ENCODE measurements at regions not wholly inside any gene's neighbourhood (a gene's known extent, or its start where the extent isn't known, plus 50 kb on each side); places are given as distances from the start of the nearest gene placed in this dataset.

DNA sequence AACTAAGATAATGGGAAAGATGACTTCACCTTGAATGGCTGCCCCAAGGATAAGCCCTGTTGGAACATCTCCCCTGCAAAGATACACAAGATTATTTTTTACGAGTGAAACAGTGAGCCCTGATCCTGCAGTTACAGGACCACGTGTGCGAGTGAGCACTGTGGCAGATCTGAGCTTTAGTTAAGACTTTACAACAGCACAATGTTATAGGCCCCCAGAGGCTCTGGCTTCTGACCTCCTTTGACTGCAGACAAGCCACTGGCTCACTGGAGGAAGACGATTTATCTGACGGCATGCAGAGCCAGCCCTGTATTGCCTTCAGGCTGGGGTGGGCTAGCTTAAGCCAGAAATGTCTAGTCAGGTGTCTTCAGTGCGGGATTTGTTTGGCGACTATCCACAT is 174.4 kb downstream of the ARRDC4 start:
- Histone ChIP-seq H3K4me3 (no peak overlapping the region), H3K36me3 (no peaks in the 10 kb centered on the region), H3K4me2 (no peak overlapping the region), H4K20me1 (no peaks in the 10 kb centered on the region), H3K9me3 (peaks cover 21% of the 10 kb centered on the region; the same call in 1 of the 2 replicates), H3K27me3 (no peaks in the 10 kb centered on the region), H3K4me1 (no peaks in the 10 kb centered on the region; the same call in 1 of the 2 replicates), H3K9ac (no peak overlapping the region), H3K27ac (no peak overlapping the region)
- TF ChIP-seq Cebpa-rat (IDR thresholded peaks at IDR 0.05): no peak

- no peak overlapping the region for H3K4me2 ChIP-seq
Observed at GRCh38 chr15:98138910-98139309, 178.4 kb downstream of the ARRDC4 start.

GRCh38 chr15:98139337-98139736 is 178.8 kb downstream of the ARRDC4 start:
- no peaks in the 10 kb centered on the region for H4K20me1 ChIP-seq
- no peak overlapping the region for H3K4me2 ChIP-seq
- H3K4me1 ChIP-seq: peaks cover 17% of the 10 kb centered on the region
- H3K9me3 ChIP-seq: peaks cover 7% of the 10 kb centered on the region; the same call in 1 of the 2 replicates
- H3K4me3 ChIP-seq: no peak overlapping the region
- H3K27me3 ChIP-seq: no peaks in the 10 kb centered on the region
- no peak for TF ChIP-seq Cebpa-rat (IDR thresholded peaks at IDR 0.05)
- no peaks in the 10 kb centered on the region for H3K36me3 ChIP-seq
- H3K27ac ChIP-seq: no peak overlapping the region
- H3K9ac ChIP-seq: no peak overlapping the region

More at GRCh38 chr15:98138910-98139309, 178.4 kb downstream of the ARRDC4 start:
- no peak for TF ChIP-seq Cebpa-rat (IDR thresholded peaks at IDR 0.05)
- Histone ChIP-seq H3K9ac (no peak overlapping the region), H4K20me1 (no peaks in the 10 kb centered on the region), H3K27ac (no peak overlapping the region), H3K4me3 (no peak overlapping the region), H3K4me1 (peaks cover 13% of the 10 kb centered on the region), H3K9me3 (peaks cover 8% of the 10 kb centered on the region; the same call in 1 of the 2 replicates), H3K36me3 (no peaks in the 10 kb centered on the region), H3K27me3 (no peaks in the 10 kb centered on the region)

DNA sequence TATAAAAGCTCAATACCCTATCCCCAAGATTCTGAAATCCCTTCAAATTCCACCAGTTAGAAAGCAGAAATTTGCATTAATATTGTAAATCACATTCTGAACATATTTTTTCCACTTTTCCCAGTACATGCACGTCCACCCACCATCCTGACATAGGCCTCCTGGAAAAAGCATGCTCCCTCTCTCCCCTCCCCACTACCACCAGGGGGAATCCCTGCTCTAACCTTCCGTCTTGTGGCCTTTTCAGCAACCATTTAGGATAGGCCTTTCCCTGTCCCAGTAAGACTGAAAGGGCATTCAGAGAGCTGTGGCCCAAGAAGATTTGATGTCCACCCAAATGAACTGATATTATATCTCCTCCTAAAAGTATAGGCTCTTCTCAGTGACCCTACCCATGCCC is 182.1 kb downstream of the ARRDC4 start:
- Histone ChIP-seq H3K36me3 (no peaks in the 10 kb centered on the region), H4K20me1 (no peaks in the 10 kb centered on the region), H3K27me3 (no peaks in the 10 kb centered on the region), H3K27ac (no peak overlapping the region), H3K9me3 (peaks cover 8% of the 10 kb centered on the region; the same call in 1 of the 2 replicates), H3K9ac (no peak overlapping the region), H3K4me3 (no peak overlapping the region), H3K4me2 (no peak overlapping the region; the same call in 1 of the 2 replicates), H3K4me1 (peaks cover 50% of the 10 kb centered on the region)
- TF ChIP-seq Cebpa-rat (IDR thresholded peaks at IDR 0.05): no peak

GRCh38 chr15:98143116-98143515 is 182.6 kb downstream of the ARRDC4 start:
- Histone ChIP-seq H3K9ac (0 out of 2 replicates have a peak overlapping the region, but pooled peaks have one; percentile 44), H3K4me1 (peaks cover 55% of the 10 kb centered on the region), H3K9me3 (peaks cover 8% of the 10 kb centered on the region; the same call in 1 of the 2 replicates), H3K27me3 (no peaks in the 10 kb centered on the region), H3K4me3 (no peak overlapping the region), H3K4me2 (peak overlapping the region; percentile 84), H4K20me1 (no peaks in the 10 kb centered on the region), H3K36me3 (no peaks in the 10 kb centered on the region), H3K27ac (peak overlapping the region; percentile 99)
- no peak for TF ChIP-seq Cebpa-rat (IDR thresholded peaks at IDR 0.05)

DNA sequence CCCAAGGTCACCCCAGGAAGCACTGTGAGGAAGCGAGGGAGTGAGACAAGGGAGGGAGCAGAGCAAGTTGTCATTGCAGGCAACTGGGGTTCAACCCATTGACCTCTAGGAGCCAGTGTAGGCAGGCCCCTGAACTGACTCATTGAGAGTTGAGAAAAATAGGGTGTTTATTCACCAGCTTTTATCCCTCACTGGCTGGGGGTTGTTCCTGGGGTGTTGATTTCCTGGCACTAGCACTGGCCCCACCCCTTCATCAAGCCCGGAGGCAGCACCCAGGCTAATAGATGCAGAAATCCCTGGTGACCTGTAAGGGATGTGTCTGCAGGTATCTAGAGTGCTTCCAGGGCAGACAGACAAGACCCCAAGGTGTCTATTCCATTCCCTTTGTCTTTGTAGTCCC is 183.9 kb downstream of the ARRDC4 start:
- Histone ChIP-seq H4K20me1 (no peaks in the 10 kb centered on the region), H3K4me3 (peak overlapping the region; percentile 3; the same call in 1 of the 2 replicates), H3K9ac (no peak overlapping the region), H3K4me1 (peaks cover 68% of the 10 kb centered on the region), H3K27me3 (no peaks in the 10 kb centered on the region), H3K4me2 (peak overlapping the region; percentile 84), H3K9me3 (peaks cover 8% of the 10 kb centered on the region; the same call in 1 of the 2 replicates), H3K36me3 (no peaks in the 10 kb centered on the region), H3K27ac (peak overlapping the region; percentile 99)
- TF ChIP-seq Cebpa-rat (IDR thresholded peaks at IDR 0.05): no peak

DNA sequence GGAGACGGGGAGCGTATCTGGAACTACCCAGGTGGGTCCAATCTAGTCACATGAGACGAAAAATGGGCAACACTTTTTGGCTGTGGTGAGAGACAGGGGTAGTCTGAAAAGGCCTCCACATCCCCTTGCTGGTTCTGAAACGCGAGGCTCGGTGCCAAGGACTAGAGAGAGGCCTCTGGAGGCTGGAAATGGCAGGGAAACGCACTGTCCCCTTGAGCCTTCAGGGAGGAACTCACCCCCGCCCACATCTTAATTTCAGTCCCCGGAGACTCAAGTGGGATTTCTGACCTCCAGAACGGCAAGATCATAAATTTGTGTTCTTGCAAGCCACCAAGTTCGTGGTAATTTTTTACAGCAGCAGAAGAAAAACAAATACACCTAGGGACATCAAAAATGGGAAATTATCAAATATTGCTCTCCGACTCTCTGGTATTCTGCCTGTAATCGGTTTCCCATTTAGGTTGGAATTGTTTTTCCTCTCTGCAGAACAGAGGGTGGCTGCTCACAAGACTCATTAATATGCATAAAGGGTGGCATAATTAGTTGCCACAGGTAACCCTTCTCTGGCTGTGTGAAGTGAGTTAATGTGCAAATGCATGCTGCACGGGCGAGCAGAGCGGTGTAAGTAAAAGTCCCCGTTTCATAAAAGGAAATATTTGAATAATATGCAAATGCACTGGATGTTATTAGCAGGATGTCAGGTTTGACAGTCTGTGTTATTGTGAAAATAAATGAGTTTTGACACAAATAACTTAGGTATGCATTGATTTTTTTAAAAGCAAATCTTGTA is 185.7 kb downstream of the ARRDC4 start:
- Histone ChIP-seq H4K20me1 (no peaks in the 10 kb centered on the region), H3K27me3 (no peaks in the 10 kb centered on the region), H3K4me3 (peak overlapping the region; percentile 46), H3K9me3 (peaks cover 8% of the 10 kb centered on the region; the same call in 1 of the 2 replicates), H3K9ac (peak overlapping the region; percentile 68), H3K27ac (peak overlapping the region; percentile 99), H3K4me1 (peaks cover 81% of the 10 kb centered on the region), H3K4me2 (peak overlapping the region; percentile 84), H3K36me3 (no peaks in the 10 kb centered on the region)
- TF ChIP-seq Cebpa-rat (IDR thresholded peaks at IDR 0.05): no peak

GRCh38 chr15:98147415-98147814 is 186.9 kb downstream of the ARRDC4 start:
- peak overlapping the region; percentile 84 for H3K9ac ChIP-seq
- peak overlapping the region; percentile 99 for H3K27ac ChIP-seq
- H4K20me1 ChIP-seq: no peaks in the 10 kb centered on the region
- H3K36me3 ChIP-seq: peaks cover 6% of the 10 kb centered on the region
- peak overlapping the region; percentile 84 for H3K4me2 ChIP-seq
- 0 out of 2 replicates have a peak overlapping the region, but pooled peaks have one; percentile 46 for H3K4me3 ChIP-seq
- TF ChIP-seq Cebpa-rat (IDR thresholded peaks at IDR 0.05): no peak
- H3K9me3 ChIP-seq: peaks cover 15% of the 10 kb centered on the region
- H3K27me3 ChIP-seq: no peaks in the 10 kb centered on the region
- H3K4me1 ChIP-seq: peaks cover 93% of the 10 kb centered on the region

- no peak for TF ChIP-seq Cebpa-rat (IDR thresholded peaks at IDR 0.05)
- peaks cover 90% of the 10 kb centered on the region for H3K4me1 ChIP-seq
- peak overlapping the region; percentile 99 for H3K27ac ChIP-seq
- H3K4me3 ChIP-seq: peak overlapping the region; percentile 31; the same call in 1 of the 2 replicates
- H3K9me3 ChIP-seq: peaks cover 28% of the 10 kb centered on the region
- H3K4me2 ChIP-seq: peak overlapping the region; percentile 84
- no peaks in the 10 kb centered on the region for H3K27me3 ChIP-seq
- no peaks in the 10 kb centered on the region for H4K20me1 ChIP-seq
- H3K9ac ChIP-seq: peak overlapping the region; percentile 84
- H3K36me3 ChIP-seq: peaks cover 15% of the 10 kb centered on the region
Observed at GRCh38 chr15:98150084-98150483, 189.6 kb downstream of the ARRDC4 start.

DNA sequence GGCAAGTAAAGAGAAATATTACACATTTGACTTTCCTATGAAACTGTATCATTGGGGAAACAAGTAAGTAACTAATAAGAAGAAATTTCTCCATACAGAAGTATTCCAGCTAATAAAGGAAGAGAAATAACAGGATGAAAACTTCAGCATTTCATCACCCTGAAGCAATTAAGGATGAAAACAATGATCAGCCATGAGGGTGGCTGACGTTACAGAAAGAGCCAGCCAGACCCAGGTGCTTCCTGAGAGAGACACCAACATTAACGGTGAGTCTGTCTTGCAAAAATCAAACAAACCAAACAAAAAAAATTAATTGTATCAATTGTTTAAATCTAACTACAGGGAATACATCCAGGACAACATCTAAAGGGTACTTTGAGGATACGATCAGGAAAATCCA is 190.0 kb downstream of the ARRDC4 start:
- peaks cover 15% of the 10 kb centered on the region for H3K36me3 ChIP-seq
- peaks cover 90% of the 10 kb centered on the region for H3K4me1 ChIP-seq
- peak overlapping the region; percentile 31; the same call in 1 of the 2 replicates for H3K4me3 ChIP-seq
- H3K27me3 ChIP-seq: no peaks in the 10 kb centered on the region
- H3K9me3 ChIP-seq: peaks cover 28% of the 10 kb centered on the region
- no peaks in the 10 kb centered on the region for H4K20me1 ChIP-seq
- TF ChIP-seq Cebpa-rat (IDR thresholded peaks at IDR 0.05): 0 out of 2 replicates have a peak, but pooled peaks have one; percentile 15
- H3K9ac ChIP-seq: peak overlapping the region; percentile 84
- peak overlapping the region; percentile 84 for H3K4me2 ChIP-seq
- H3K27ac ChIP-seq: peak overlapping the region; percentile 99

All from BLaER1 (cell line).